SIG-M5 treated with dmso at 0.1 percent for 504 hours (cell line): ENCODE measurements at regions not wholly inside any gene's neighbourhood (a gene's known extent, or its start where the extent isn't known, plus 50 kb on each side); places are given as distances from the start of the nearest gene placed in this dataset.

Experiments used
- DNase-seq: peaks from one replicate; lab custom pipeline; 2025; ENCODE audit not compliant: unreplicated experiment; lab: John Stamatoyannopoulos, UW

DNA sequence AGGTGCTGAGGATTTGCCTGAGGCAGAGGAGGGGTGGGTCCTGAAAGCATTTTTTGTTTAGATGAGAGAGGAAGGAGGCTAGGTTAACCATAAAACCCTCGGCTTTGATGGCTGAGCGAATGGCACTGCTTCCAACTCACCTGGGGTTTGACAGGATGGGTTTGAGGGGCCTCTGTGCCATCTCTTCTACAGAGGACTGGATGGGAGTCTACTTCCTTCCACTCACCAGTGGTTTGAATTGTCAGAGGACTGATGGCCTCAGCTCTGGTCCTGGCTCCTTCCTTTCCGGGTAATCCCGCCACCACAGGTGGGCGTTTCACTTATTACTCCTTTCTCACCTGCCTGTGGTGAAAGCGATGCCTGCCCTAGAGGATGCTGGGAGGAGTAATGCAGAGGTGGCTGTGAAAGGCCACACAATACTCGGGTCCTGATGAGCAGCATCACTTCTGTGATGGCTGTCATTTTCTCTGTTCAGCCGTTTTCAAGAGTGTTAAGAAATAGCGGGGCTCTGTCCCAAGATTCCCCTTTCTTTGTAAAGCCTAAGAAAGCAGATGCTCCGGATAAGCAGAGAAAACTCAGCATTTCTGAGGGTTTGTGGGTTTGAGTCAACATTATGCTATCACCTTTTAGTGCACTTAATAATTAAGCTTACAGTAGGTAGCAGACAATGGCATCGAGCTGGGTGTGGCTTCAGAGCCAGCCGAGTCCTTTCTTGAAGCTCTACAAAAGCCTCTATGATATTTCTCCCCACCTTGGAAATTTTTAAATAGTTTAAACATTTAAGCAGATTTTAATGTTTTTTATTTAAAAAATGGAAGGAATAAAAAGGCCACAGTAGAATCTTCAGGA, 220.7 kb downstream of the HLX start:
- no peak for DNase-seq

DNA sequence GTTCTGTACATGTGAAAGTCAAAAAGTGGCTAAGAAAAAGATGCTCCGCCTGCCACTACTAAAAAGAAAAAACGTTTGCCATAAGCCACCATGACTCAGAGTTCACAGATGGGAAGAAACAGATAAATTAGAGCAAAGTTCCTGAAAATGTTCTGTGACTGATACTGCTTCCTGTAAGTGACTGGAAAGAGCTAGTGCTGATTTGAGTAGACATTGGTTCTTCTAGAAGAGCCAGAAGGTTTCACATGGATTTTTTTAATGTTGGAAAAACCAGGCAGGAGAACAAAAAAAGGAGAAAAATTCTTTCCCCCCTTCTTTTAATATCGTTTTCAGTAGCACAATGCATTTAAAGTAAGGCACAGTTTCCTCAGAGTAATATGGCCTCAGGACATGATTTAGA, 221.4 kb downstream of the HLX start:
- DNase-seq = peak; percentile 94

DNA sequence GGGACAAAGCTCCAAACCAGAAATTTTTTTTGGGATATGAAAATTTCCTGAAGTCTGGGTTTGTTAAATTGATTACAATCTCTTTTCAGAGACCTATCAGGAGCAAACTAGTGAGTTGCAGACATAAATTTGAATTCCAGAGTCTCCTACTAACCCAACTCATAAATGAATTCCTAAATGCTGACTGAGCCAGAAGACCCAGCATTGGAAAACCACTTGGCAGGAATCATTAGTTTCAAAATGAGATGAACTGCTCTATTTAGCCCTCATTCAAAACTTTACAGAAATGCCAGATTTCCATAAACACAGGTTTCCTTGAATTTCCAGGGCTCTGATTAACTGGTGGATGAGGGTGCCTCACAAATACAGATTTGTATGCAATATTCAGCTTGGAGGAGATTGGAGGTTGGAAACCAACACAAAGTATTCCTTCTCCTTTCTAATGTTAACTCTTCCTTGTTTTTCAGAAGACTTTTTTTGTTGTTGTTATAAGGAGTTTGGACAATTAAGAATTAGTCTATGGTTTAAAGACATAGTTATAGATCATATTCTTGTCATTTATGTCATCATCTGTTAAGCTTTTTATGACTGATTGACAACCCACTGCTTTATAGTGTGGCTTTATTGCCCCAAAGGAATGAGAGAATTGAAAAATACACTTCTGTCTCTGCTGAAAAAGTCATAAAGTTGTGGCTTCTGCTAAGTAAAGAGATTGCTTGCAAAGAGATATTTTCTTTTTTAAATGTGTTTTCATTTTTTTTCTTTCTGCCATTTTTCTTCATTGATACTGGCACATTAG, 222.8 kb downstream of the HLX start:
- DNase-seq = no peak

DNA sequence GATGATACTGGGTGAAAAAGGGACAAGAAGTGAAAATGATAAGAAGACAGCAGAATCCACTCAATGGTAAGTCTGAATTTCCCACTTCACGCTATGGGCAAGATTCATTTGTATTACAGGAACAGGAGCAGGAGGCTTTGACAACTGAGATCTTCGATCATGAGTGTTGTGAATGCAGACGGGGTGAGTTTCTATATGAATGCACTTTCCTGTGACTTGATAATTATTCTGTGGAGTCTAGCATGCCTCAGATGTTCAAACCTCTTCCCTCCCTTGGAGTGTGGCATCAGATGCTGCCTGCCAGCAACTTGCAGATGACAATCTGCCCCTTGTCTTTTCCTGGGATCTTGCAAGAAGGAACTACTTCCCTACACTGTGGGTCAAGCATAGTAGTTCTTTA, 225.4 kb downstream of the HLX start:
- no peak for DNase-seq

GRCh38 chr1:221105578-221105977, 226.3 kb downstream of the HLX start:
- DNase-seq = no peak

- DNase-seq = no peak
These were observed 227.4 kb downstream of the HLX start for GRCh38 chr1:221106616-221107015.

DNA sequence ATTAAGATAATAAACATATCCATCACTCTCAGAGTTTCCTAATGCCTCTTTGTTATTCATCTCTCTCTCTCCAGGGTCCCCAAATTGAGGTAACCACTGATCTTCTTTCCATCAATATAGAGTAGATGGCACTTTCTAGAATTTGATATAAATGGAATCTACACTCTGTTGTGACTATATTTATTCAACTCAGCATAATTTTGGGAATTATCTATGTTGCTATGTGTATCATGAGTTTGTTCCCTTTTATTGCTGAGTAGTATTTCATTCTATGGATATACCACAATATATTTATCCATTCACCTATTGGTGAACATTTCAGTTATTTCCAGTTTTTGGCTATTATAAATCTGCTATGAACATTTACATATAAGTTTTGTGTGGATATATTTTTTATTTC, 230.7 kb downstream of the HLX start:
- DNase-seq = no peak

GRCh38 chr1:221117133-221117532, 237.9 kb downstream of the HLX start:
- DNase-seq = no peak

GRCh38 chr1:221117548-221117951, 238.3 kb downstream of the HLX start:
- DNase-seq = no peak

DNA sequence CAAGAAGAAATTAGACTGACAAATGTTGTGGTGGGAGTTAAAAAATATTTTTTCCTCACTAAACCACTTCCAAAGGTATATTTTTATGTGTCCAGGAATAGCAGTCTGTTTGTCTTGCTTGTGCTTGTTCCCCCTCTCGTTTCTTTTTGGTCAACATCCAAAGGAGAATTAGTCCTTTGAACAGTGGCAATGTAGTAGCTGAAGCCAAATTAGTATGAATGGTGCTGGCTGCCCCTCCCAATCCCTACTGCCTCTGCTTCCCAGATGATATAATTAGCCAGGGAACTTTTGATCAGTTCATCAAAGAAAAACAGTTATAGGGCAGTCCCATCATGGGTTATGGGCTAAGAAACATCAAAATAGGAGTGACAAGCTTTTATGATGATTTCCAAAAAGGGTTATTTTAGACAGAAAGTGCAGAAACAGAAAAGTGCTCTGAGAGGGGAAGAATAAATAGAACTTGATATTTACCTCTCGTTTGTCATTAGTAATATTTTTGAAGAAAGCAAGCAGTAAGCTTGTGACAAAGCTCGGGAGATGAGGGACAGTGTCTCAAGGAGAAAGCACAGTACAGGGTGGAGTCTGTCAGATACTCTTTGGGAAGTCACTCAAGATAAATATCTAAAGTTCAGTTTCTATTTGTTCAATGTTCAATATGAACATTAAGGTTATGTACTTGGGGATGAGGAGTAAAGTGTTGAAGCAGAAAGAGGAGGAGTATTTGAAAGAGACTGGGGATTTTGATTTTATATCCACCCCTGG, 239.1 kb downstream of the HLX start:
- DNase-seq = no peak

DNA sequence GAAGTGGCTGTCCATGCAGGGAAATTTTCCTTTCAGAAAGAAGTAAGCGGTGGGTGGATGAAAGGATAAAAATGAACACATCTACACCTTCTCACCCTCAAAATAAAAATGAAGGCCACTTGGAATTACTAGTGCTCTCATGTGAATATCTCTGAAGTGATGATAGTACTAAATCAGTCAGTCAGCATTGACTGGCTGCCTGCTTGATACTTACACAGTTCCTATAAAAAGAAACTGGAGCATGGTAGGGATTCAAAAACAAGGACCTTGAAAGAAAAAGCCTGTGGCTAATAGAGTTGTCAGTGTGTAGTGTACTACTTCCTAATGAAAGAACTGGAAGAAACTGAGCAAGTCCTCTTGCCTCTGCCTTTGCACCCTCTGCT, 239.7 kb downstream of the HLX start:
- DNase-seq = no peak

GRCh38 chr1:221122501-221122900, 243.3 kb downstream of the HLX start:
- no peak for DNase-seq

DNA sequence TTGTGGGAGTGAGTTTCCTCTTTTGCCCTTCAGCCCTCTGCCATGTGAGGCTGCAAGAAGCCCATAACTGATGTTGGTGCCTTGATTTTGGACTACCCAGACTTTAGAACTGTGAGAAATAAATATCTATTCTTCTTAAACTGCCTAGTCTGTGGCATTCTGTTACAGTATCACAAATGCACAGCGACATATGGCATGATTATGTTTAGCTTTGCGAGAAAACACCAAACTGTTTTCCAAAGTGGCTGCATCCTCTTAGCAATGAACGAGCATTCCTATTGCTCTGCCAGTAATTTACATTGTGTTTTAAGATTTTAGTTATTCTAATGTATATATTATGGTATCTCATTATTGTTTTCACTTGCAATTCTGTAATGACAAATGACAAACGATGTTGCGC, 246.7 kb downstream of the HLX start:
- DNase-seq = no peak

DNA sequence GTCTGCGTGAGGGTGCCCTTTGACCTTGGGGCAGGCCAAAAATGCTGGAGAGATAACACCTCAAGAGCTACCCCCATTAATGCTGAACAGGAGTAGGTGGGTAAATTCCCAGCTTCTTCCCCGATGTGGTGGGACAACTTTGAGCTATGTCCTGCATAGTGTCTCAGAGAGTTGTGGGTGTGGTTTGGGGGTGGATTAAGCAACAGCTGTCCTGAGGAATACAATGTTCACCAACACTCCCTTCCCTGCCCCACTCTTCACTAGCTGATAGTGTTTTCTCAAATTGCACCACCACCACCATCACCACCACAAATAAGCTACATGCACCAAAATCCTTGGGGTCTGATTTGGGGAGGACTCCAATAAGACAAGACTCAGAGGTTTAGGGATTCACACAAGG, 258.4 kb downstream of the HLX start:
- no peak for DNase-seq

DNA sequence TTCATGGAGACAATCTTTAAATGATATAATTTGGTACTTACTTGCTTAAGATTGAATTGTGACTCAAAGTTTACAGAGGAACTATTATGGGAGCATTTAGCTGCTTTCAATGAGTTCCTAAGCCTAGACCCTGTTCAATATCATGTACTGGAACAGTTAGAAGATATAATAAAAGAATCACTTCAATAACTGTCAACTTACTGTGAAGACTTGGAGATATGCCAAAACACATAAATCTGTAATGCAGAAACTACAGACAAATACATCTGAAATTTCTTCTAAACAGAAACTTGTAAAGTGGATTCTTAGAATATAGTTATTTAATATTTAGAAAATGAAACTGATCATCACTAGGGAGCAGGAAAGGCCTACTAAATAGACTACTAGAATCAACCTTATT, 259.3 kb downstream of the HLX start:
- no peak for DNase-seq

GRCh38 chr1:221139991-221140390, 260.7 kb downstream of the HLX start:
- DNase-seq = no peak

- DNase-seq = no peak
These were observed 261.9 kb downstream of the HLX start for GRCh38 chr1:221141096-221141495.

DNA sequence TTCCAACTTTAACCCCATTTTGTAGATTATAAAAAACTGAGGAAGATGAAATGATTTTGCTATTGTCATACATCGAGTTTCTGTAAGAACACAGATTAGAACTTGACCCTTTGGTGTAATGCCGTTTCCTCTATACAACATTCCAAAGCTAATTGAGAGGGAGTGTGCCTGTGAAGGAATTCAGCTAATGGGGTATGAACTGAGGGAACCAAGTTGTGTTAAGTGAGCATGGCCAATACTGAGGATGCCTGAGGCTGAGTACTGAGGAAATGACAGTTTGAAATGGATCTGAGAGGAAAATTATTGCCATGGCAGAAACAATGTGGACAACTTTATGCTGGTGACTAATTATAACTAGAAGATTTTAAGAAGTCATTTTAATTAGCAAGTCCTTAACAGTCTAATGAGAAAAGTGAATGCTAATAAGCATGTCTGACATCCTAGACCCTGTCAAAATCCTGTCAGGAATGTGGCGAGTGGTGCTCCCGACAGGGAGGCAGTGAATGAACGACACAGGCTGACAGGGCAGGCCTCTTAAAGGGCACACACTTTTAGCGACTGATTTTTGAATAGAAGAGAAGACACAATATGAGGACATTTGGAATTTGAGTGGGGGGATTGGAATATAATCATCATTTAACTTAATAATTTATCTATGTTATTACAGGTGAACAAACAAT, 262.5 kb downstream of the HLX start:
- DNase-seq = no peak

DNA sequence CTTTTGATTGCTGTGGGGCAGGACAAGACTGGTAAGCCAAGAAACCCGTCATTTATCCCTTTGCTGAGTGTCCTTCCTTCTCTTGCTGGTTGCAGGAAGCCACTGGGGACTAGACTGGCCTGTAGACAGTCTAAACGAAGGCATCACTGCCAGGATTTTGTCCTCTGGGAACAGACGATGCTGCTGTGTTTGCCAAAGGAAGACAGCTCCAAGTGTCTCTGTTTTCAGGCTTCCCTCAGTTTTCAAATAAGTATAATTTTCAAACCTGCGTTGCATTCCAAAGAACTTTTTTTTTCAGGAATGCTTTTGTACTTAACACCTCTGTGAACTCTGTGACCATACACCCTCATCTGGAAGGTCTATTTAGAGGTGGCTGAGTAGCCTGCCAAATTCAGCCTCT, 269.4 kb downstream of the HLX start:
- no peak for DNase-seq

GRCh38 chr1:221149111-221149510, 269.9 kb downstream of the HLX start:
- peak; percentile 71 for DNase-seq

GRCh38 chr1:221149555-221150075, 270.4 kb downstream of the HLX start:
- no peak for DNase-seq
